ENCODE measurements at regions not wholly inside any gene's neighbourhood (a gene's known extent, or its start where the extent isn't known, plus 50 kb on each side); places are given as distances from the start of the nearest gene placed in this dataset.
"Not testable (repeated sequence)": the region's sequence is repeated elsewhere in the genome, so short reads cannot be mapped to it uniquely, and the experiment has no call there.

DNA sequence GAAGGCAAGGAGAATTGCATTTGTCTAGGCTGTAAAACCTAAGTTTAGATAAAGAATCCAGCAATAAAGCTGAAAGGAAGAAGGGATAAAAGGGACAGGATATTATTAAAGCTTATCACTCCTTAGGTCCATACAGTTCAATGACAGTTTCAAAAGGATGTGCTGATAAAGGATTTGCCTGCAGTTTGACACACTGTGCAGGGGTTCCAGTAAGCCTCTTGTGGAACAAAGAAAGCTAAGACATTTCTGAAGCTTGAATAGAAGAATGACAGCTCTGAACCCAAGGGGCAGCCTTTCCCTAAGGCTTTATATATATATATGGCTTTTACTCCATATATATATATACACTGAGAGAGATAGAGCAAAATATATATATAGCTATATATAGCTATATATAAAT, 276.8 kb upstream of the GRM3 start:
- in situ Hi-C loops (cut with HindIII; ENCODE audit: low pct_ligation_motif_present, low sequenced_read_pairs) = no loop called here
- Histone ChIP-seq H3K4me3 (ENCODE audit: low read depth, low read length) (no peak overlapping the region), H3K27ac (no peak overlapping the region), H3K36me3 (replicated peaks) (no peaks in the 10 kb centered on the region), H3K27me3 (replicated peaks) (no peaks in the 10 kb centered on the region)
- DNase-seq = no peak
- TF ChIP-seq, protein P1, sequence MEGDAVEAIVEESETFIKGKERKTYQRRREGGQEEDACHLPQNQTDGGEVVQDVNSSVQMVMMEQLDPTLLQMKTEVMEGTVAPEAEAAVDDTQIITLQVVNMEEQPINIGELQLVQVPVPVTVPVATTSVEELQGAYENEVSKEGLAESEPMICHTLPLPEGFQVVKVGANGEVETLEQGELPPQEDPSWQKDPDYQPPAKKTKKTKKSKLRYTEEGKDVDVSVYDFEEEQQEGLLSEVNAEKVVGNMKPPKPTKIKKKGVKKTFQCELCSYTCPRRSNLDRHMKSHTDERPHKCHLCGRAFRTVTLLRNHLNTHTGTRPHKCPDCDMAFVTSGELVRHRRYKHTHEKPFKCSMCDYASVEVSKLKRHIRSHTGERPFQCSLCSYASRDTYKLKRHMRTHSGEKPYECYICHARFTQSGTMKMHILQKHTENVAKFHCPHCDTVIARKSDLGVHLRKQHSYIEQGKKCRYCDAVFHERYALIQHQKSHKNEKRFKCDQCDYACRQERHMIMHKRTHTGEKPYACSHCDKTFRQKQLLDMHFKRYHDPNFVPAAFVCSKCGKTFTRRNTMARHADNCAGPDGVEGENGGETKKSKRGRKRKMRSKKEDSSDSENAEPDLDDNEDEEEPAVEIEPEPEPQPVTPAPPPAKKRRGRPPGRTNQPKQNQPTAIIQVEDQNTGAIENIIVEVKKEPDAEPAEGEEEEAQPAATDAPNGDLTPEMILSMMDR (IDR thresholded peaks at IDR 0.05; ENCODE audit: low read depth, low read length, missing control alignments) = no peak

DNA sequence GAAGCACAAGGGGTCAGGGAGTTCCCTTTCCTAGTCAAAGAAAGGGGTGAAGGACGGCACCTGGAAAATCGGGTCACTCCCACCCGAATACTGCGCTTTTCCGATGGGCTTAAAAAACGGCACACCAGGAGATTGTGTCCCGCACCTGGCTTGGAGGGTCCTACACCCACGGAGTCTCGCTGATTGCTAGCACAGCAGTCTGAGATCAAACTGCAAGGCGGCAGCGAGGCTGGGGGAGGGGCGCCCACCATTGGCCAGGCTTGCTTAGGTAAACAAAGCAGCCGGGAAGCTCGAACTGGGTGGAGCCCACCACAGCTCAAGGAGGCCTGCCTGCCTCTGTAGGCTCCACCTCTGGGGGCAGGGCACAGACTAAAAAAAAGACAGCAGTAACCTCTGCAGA, 303.3 kb upstream of the GRM3 start:
- in situ Hi-C loops (cut with HindIII; ENCODE audit: low pct_ligation_motif_present, low sequenced_read_pairs); H3K27ac ChIP-seq; H3K4me3 ChIP-seq (ENCODE audit: low read depth, low read length); H3K36me3 ChIP-seq (replicated peaks); H3K27me3 ChIP-seq (replicated peaks); DNase-seq: not testable (repeated sequence)

GRCh38 chr7:86339051-86339450, 304.7 kb upstream of the GRM3 start:
- Histone ChIP-seq H3K27me3 (replicated peaks) (no peaks in the 10 kb centered on the region), H3K4me3 (ENCODE audit: low read depth, low read length) (no peak overlapping the region), H3K36me3 (replicated peaks) (no peaks in the 10 kb centered on the region), H3K27ac (no peak overlapping the region)
- in situ Hi-C loops (cut with HindIII; ENCODE audit: low pct_ligation_motif_present, low sequenced_read_pairs) = no loop called here
- no peak for DNase-seq
- TF ChIP-seq, protein P1 (IDR thresholded peaks at IDR 0.05; ENCODE audit: low read depth, low read length, missing control alignments) = no peak

DNA sequence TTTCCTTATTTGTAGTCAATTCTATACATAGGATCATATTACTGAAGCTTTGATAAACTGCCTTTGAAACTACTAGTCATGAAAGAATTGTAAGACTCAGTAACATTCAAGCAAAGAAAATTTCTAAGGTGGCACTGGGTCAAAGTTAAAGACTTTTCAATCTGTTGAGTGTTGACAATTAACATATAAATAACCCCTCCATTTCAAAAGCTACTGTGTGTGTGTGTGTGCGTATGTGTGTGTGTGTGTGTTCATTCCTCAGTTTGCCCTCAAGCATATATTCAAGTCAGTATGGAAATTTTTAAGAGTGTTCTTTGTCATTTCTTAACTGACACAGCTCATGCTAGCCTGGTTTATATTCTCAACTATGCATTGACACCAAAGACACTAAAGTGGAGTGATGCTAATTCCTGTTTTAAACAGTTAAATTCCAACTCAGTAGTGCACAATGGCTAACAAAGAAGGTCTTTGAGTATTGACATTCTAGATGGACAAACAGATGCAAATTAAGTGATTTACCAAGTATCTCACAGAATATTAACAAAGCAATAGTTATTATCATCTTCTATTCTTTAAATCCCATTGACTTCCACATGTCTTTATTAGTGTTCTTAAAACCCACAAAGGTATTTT, 314.8 kb upstream of the GRM3 start:
- in situ Hi-C loops (cut with HindIII; ENCODE audit: low pct_ligation_motif_present, low sequenced_read_pairs) = no loop called here
- no peak for DNase-seq
- TF ChIP-seq, protein P1 (IDR thresholded peaks at IDR 0.05; ENCODE audit: low read depth, low read length, missing control alignments) = no peak
- Histone ChIP-seq H3K27ac (no peak overlapping the region), H3K4me3 (ENCODE audit: low read depth, low read length) (no peak overlapping the region), H3K27me3 (replicated peaks) (no peaks in the 10 kb centered on the region), H3K36me3 (replicated peaks) (no peaks in the 10 kb centered on the region)

- in situ Hi-C loops (cut with HindIII; ENCODE audit: low pct_ligation_motif_present, low sequenced_read_pairs) = no loop called here
- Histone ChIP-seq H3K27ac (no peak overlapping the region), H3K36me3 (replicated peaks) (no peaks in the 10 kb centered on the region), H3K4me3 (ENCODE audit: low read depth, low read length) (no peak overlapping the region), H3K27me3 (replicated peaks) (no peaks in the 10 kb centered on the region)
- no peak for DNase-seq
- TF ChIP-seq, protein P1 (IDR thresholded peaks at IDR 0.05; ENCODE audit: low read depth, low read length, missing control alignments) = no peak
Measured at GRCh38 chr7:86326847-86327246, 316.9 kb upstream of the GRM3 start.

- Histone ChIP-seq H3K36me3 (replicated peaks) (no peaks in the 10 kb centered on the region), H3K4me3 (ENCODE audit: low read depth, low read length) (no peak overlapping the region), H3K27ac (no peak overlapping the region), H3K27me3 (replicated peaks) (no peaks in the 10 kb centered on the region)
- in situ Hi-C loops (cut with HindIII; ENCODE audit: low pct_ligation_motif_present, low sequenced_read_pairs) = no loop called here
- no peak for DNase-seq
- TF ChIP-seq, protein P1 (IDR thresholded peaks at IDR 0.05; ENCODE audit: low read depth, low read length, missing control alignments) = no peak
Measured at GRCh38 chr7:86320889-86321288, 322.8 kb upstream of the GRM3 start.
